CD14-positive monocyte (primary cell): ENCODE measurements at regions not wholly inside any gene's neighbourhood (a gene's known extent, or its start where the extent isn't known, plus 50 kb on each side); places are given as distances from the start of the nearest gene placed in this dataset.

Source experiments
- DNase-seq, 3 donors: peaks; one replicate each; pipeline ENCODE4 v3.0.0-alpha.2; 2011 to 2022
- H2AFZ ChIP-seq: 2 replicates; pipeline ENCODE4 v1.6.0; 2012; ENCODE audit warnings: mild to moderate bottlenecking, low read depth, low read length, inconsistent platforms; ENCODE audit not compliant: insufficient read depth, poor library complexity, severe bottlenecking
- H3K27ac ChIP-seq, 2 donors: 1 replicate in 1 of 2; 2 replicates in 1 of 2; pipeline ENCODE4 v1.5.1; 2012 to 2013; ENCODE audit warnings: low read length in 2 of 2, control low read depth in 1 of 2, inconsistent platforms in 1 of 2, low read depth in 1 of 2, mild to moderate bottlenecking in 1 of 2
- H3K27me3 ChIP-seq, 2 donors: one replicate each; pipeline versions ENCODE4 v1.6.0 to v1.6.1; 2011 to 2013; ENCODE audit warnings: low read length in 2 of 2; ENCODE audit not compliant: control insufficient read depth in 2 of 2, insufficient read depth in 2 of 2
- H3K36me3 ChIP-seq, 2 donors: replicated peaks in 1 of 2; 1 replicate in 1 of 2; 2 replicates in 1 of 2; pipeline versions ENCODE4 v1.5.1 to v1.6.1; 2012 to 2013; ENCODE audit warnings: low read length in 2 of 2, control low read depth in 1 of 2, inconsistent platforms in 1 of 2, mild to moderate bottlenecking in 1 of 2; ENCODE audit not compliant: insufficient read depth in 2 of 2, control insufficient read depth in 1 of 2
- H3K4me1 ChIP-seq, 2 donors: 1 replicate in 1 of 2; 2 replicates in 1 of 2; pipeline versions ENCODE4 v1.5.1 to v1.6.1; 2012 to 2013; ENCODE audit warnings: low read length in 2 of 2, control low read depth in 1 of 2, inconsistent platforms in 1 of 2, mild to moderate bottlenecking in 1 of 2, moderate library complexity in 1 of 2; ENCODE audit not compliant: insufficient read depth in 2 of 2, control insufficient read depth in 1 of 2
- H3K4me2 ChIP-seq: replicated peaks from 2 replicates; pipeline ENCODE3; 2012; ENCODE audit warnings: low read length, moderate library complexity, mild to moderate bottlenecking; ENCODE audit not compliant: poor library complexity, severe bottlenecking; ENCODE audit errors: extremely low read depth
- H3K4me3 ChIP-seq, 3 experiments: fragments of 200-600 bp in 1 of 3; sonication (generic) in 1 of 3; replicated peaks in 1 of 3; 1 replicate in 2 of 3; 2 replicates in 1 of 3; pipeline ENCODE4 v1.5.1; 2011 to 2013; ENCODE audit warnings: low read length in 3 of 3, mild to moderate bottlenecking in 3 of 3, control low read depth in 2 of 3, low read depth in 2 of 3, inconsistent platforms in 1 of 3, moderate library complexity in 1 of 3
- H3K79me2 ChIP-seq: 2 replicates; pipeline ENCODE4 v1.6.0; 2012; ENCODE audit warnings: mild to moderate bottlenecking, control low read depth, inconsistent platforms, low read length, moderate library complexity; ENCODE audit not compliant: insufficient read depth
- H3K9ac ChIP-seq: 2 replicates; pipeline ENCODE4 v1.6.0; 2017; ENCODE audit warnings: low read length, mild to moderate bottlenecking; ENCODE audit not compliant: insufficient read depth, poor library complexity, severe bottlenecking
- H3K9me3 ChIP-seq, 2 donors: replicated peaks in 1 of 2; 1 replicate in 1 of 2; 2 replicates in 1 of 2; pipeline versions ENCODE4 v1.5.1 to v1.6.1; 2012 to 2013; ENCODE audit warnings: low read length in 2 of 2, control low read depth in 1 of 2; ENCODE audit not compliant: control insufficient read depth in 1 of 2, insufficient read depth in 1 of 2
- H4K20me1 ChIP-seq: 2 replicates; pipeline ENCODE4 v1.6.0; 2012; ENCODE audit warnings: mild to moderate bottlenecking, low read length, control low read depth, moderate library complexity; ENCODE audit not compliant: insufficient read depth
- H3K27ac Mint-ChIP-seq, 7 donors: one replicate each; pipeline ENCODE4 v1.8.0; 2020; ENCODE audit warnings: mild to moderate bottlenecking in 7 of 7, mixed read lengths in 7 of 7, moderate library complexity in 6 of 7, inconsistent platforms in 2 of 7
- H3K27me3 Mint-ChIP-seq, 3 donors: one replicate each; pipeline ENCODE4 v1.8.0; 2021 to 2022; ENCODE audit warnings: low read depth in 3 of 3, mild to moderate bottlenecking in 3 of 3, mixed read lengths in 3 of 3, moderate library complexity in 3 of 3, inconsistent platforms in 1 of 3
- H3K36me3 Mint-ChIP-seq, 2 donors: one replicate each; pipeline ENCODE4 v1.8.0; 2020; ENCODE audit warnings: mixed read lengths in 2 of 2, inconsistent platforms in 1 of 2, mild to moderate bottlenecking in 1 of 2
- H3K4me1 Mint-ChIP-seq: one replicate; pipeline ENCODE4 v1.8.0; 2020; ENCODE audit warnings: mild to moderate bottlenecking, mixed read lengths
- H3K4me3 Mint-ChIP-seq, 2 donors: one replicate each; pipeline ENCODE4 v1.8.0; 2020; ENCODE audit warnings: mild to moderate bottlenecking in 2 of 2, mixed read lengths in 2 of 2, moderate library complexity in 1 of 2
- H3K9me3 Mint-ChIP-seq, 7 donors: one replicate each; pipeline ENCODE4 v1.8.0; 2020 to 2022; ENCODE audit warnings: mixed read lengths in 7 of 7, mild to moderate bottlenecking in 6 of 7, moderate library complexity in 6 of 7, inconsistent platforms in 2 of 7
- WGBS: methylation state at CpG from one replicate; pipeline ENCODE4 v1.1.5; 2013; ENCODE audit warnings: missing lambda C conversion rate; ENCODE audit not compliant: insufficient coverage; 5-methylcytosine and 5-hydroxymethylcytosine counted together
- intact Hi-C, 2 donors: fragments of 100-400 bp; cut with micrococcal nuclease; formaldehyde crosslinking; loops; one replicate each; pipeline versions ENCODE4 v1.15.0 to v1.15.1; 2023
- TF ChIP-seq, protein P1 (sequence below): fragments of 200-600 bp; IDR thresholded peaks from one replicate; pipeline ENCODE4 v1.8.0; 2022; ENCODE audit warnings: antibody characterized with exemption, mild to moderate bottlenecking

DNA sequence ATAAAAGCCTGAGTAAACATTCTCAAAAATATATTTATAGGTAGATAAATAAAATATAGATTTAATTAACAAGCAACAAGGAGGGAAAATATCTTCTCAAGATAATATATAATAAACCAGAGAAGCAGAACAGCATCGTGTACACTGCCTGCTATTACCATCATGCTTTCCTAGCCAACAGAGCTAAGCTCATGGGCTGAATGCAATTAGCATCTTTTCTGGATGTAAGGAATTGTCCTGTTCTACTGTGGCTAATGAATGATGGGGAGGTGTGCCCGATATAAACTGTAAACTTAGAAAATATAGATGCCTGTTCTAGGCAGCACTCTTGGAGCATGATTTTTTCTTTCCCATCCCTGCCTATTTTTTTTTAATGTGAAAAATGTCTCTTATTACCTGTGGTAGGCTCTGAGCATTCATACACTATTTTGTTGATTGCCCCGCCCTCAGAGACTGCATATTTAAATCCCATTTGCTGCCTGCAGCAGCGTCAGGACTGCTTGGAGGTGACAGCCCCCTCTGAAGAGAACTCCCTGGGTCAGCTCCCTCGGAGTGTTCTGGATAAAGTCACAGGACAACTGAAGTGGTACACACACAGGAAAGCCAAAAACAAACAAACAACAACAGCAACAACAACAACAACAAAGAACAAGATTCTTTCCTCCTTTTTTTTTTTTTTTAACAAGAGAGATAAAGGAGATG, 312.3 kb downstream of the SATB1 start:
- Histone ChIP-seq H3K9ac (no peak overlapping the region), H3K79me2 (no peaks in the 10 kb centered on the region), H3K27ac (no peak overlapping the region), H2AFZ (no peak overlapping the region), H3K4me2 (no peak overlapping the region), H3K4me1 (peaks cover 6% of the 10 kb centered on the region in 2 donors), H3K9me3 (no peaks in the 10 kb centered on the region), H3K27me3 (no peaks in the 10 kb centered on the region), H3K36me3 (no peaks in the 10 kb centered on the region), H4K20me1 (no peaks in the 10 kb centered on the region), H3K4me3 (no peak overlapping the region)
- TF ChIP-seq, protein P1, sequence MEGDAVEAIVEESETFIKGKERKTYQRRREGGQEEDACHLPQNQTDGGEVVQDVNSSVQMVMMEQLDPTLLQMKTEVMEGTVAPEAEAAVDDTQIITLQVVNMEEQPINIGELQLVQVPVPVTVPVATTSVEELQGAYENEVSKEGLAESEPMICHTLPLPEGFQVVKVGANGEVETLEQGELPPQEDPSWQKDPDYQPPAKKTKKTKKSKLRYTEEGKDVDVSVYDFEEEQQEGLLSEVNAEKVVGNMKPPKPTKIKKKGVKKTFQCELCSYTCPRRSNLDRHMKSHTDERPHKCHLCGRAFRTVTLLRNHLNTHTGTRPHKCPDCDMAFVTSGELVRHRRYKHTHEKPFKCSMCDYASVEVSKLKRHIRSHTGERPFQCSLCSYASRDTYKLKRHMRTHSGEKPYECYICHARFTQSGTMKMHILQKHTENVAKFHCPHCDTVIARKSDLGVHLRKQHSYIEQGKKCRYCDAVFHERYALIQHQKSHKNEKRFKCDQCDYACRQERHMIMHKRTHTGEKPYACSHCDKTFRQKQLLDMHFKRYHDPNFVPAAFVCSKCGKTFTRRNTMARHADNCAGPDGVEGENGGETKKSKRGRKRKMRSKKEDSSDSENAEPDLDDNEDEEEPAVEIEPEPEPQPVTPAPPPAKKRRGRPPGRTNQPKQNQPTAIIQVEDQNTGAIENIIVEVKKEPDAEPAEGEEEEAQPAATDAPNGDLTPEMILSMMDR = no peak
- intact Hi-C loops = no loop called here
- no peaks in the 10 kb centered on the region for H3K36me3 Mint-ChIP-seq
- H3K27ac Mint-ChIP-seq = peak overlapping the region in 1 of 7 donors; percentile 36
- no peak overlapping the region for H3K4me3 Mint-ChIP-seq
- no peak for DNase-seq
- H3K9me3 Mint-ChIP-seq = no peaks in the 10 kb centered on the region
- H3K27me3 Mint-ChIP-seq = no peaks in the 10 kb centered on the region
- 90% methylated on average over 3 of the region's 5 CpGs for WGBS
- H3K4me1 Mint-ChIP-seq = peaks cover 24% of the 10 kb centered on the region

DNA sequence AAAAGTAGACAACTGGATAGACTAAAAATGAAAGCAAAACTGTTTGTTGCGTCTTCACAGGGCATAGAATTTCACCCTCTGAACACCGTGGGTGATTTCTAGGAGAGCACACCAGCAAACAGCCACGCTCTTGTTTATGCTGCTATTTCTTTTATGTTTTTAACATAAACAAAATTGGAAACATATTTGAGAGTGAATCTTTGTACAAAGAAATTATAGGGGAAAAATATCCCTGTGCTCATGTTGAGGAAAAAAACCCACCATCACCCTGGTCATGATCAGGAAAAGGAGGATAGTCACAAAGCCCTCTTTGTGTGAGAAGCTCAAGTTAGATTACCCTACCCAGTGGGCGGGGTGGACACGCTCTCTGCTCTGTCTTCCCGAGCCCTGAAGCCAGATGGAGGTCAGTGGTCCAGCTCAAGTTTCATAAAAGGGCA, 313.3 kb downstream of the SATB1 start:
- Histone ChIP-seq H3K27ac (no peak overlapping the region), H4K20me1 (no peaks in the 10 kb centered on the region), H3K79me2 (no peaks in the 10 kb centered on the region), H3K9me3 (no peaks in the 10 kb centered on the region), H3K9ac (peak overlapping the region; percentile 54), H3K36me3 (no peaks in the 10 kb centered on the region), H3K27me3 (no peaks in the 10 kb centered on the region), H2AFZ (peak overlapping the region; percentile 70), H3K4me3 (peak overlapping the region; percentile 14 to 54 (median 43)), H3K4me2 (peak overlapping the region; percentile 62), H3K4me1 (peaks cover 6% of the 10 kb centered on the region in 2 donors)
- no peaks in the 10 kb centered on the region for H3K36me3 Mint-ChIP-seq
- H3K4me1 Mint-ChIP-seq = peaks cover 24% of the 10 kb centered on the region
- H3K27ac Mint-ChIP-seq = peak overlapping the region in 1 of 7 donors; percentile 15
- TF ChIP-seq, protein P1 = no peak
- H3K27me3 Mint-ChIP-seq = no peaks in the 10 kb centered on the region
- WGBS = no CpG with 5 or more reads among the region's 6 CpGs
- intact Hi-C loops = no loop called here
- H3K4me3 Mint-ChIP-seq = peak overlapping the region; percentile 68 to 92
- H3K9me3 Mint-ChIP-seq = no peaks in the 10 kb centered on the region
- no peak for DNase-seq
